Activated T-cell treated with anti-CD3 and anti-CD28 coated beads, Interleukin-2, amount 50 U/mL, for 24 hours (primary cell): ENCODE measurements at regions not wholly inside any gene's neighbourhood (a gene's known extent, or its start where the extent isn't known, plus 50 kb on each side); places are given as distances from the start of the nearest gene placed in this dataset.

ENCODE experiments used
- DNase-seq: peaks from one replicate; pipeline ENCODE4 v3.0.0-alpha.2; 2020
- H3K27ac Mint-ChIP-seq: 2 replicates; pipeline ENCODE4 v1.8.0; 2020; ENCODE audit warnings: mild to moderate bottlenecking, mixed read lengths
- H3K27me3 Mint-ChIP-seq: 2 replicates; pipeline ENCODE4 v1.8.0; 2020; ENCODE audit warnings: mixed read lengths
- H3K36me3 Mint-ChIP-seq: 2 replicates; pipeline ENCODE4 v1.8.0; 2020; ENCODE audit warnings: low read depth, mixed read lengths
- H3K4me1 Mint-ChIP-seq: 2 replicates; pipeline ENCODE4 v1.8.0; 2020; ENCODE audit warnings: low read depth, mixed read lengths
- H3K4me3 Mint-ChIP-seq: 2 replicates; pipeline ENCODE4 v1.8.0; 2020; ENCODE audit warnings: mild to moderate bottlenecking, moderate library complexity, mixed read lengths
- H3K9me3 Mint-ChIP-seq: 2 replicates; pipeline ENCODE4 v1.8.0; 2020; ENCODE audit warnings: mixed read lengths

GRCh38 chr11:104365676-104366075 lies 201.7 kb upstream of the PDGFD start:
- H3K36me3 Mint-ChIP-seq: no peaks in the 10 kb centered on the region
- H3K9me3 Mint-ChIP-seq: no peaks in the 10 kb centered on the region
- H3K27ac Mint-ChIP-seq: no peak overlapping the region
- H3K4me1 Mint-ChIP-seq: no peaks in the 10 kb centered on the region
- no peak for DNase-seq
- no peak overlapping the region for H3K4me3 Mint-ChIP-seq
- peaks cover 6% of the 10 kb centered on the region for H3K27me3 Mint-ChIP-seq

DNA sequence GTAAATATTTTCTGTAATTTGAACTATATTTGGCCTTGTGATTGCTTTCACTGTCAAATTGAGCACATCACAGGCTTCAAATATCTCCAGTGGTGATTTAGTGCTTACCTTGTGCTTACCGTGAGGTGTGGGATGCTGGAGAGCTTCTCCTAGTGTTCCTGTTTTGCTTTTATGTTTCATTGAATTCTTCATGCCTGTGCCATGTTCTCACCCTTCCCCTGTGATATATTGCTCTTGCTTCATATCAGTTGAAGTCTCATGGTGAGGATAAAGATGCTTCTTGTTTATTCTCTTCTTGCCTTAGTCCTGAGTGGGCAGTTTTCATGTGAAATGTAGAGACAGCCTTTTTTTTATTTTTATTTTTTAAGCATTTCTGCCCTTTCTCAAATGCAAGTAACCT lies 198.0 kb upstream of the PDGFD start:
- no peak for DNase-seq
- no peak overlapping the region for H3K27ac Mint-ChIP-seq
- no peaks in the 10 kb centered on the region for H3K4me1 Mint-ChIP-seq
- no peak overlapping the region for H3K4me3 Mint-ChIP-seq
- no peaks in the 10 kb centered on the region for H3K36me3 Mint-ChIP-seq
- H3K9me3 Mint-ChIP-seq: no peaks in the 10 kb centered on the region
- peaks cover 6% of the 10 kb centered on the region for H3K27me3 Mint-ChIP-seq

GRCh38 chr11:104352036-104352435 lies 188.1 kb upstream of the PDGFD start:
- Mint-ChIP-seq H3K36me3 (no peaks in the 10 kb centered on the region), H3K4me3 (no peak overlapping the region), H3K4me1 (no peaks in the 10 kb centered on the region), H3K27ac (no peak overlapping the region), H3K27me3 (no peaks in the 10 kb centered on the region), H3K9me3 (peaks cover 13% of the 10 kb centered on the region)
- no peak for DNase-seq

GRCh38 chr11:104343578-104343977 lies 179.6 kb upstream of the PDGFD start:
- no peaks in the 10 kb centered on the region for H3K27me3 Mint-ChIP-seq
- no peak overlapping the region for H3K4me3 Mint-ChIP-seq
- no peak for DNase-seq
- H3K4me1 Mint-ChIP-seq: no peaks in the 10 kb centered on the region
- no peaks in the 10 kb centered on the region for H3K36me3 Mint-ChIP-seq
- H3K9me3 Mint-ChIP-seq: no peaks in the 10 kb centered on the region
- H3K27ac Mint-ChIP-seq: no peak overlapping the region

DNA sequence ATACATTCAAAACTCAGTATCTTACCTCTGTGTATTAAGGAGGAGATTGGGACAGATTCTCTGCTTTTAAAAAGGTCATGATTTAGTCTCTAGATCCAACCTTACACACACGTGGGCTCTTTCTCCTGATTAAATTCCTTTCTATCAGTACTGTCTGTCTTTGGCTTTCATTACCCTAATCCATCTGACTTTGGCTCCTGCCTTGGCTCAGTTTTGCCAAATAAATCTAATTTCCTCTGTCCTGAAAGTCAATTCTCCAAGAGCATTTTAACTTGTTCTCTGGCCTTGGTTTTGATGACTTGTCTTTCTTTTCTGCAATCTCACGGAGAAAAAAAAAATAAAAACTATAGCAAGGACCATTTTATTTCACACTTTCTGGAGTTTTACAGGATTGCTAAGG lies 176.6 kb upstream of the PDGFD start:
- Mint-ChIP-seq H3K36me3 (no peaks in the 10 kb centered on the region), H3K9me3 (no peaks in the 10 kb centered on the region), H3K27me3 (no peaks in the 10 kb centered on the region), H3K4me1 (no peaks in the 10 kb centered on the region), H3K27ac (no peak overlapping the region), H3K4me3 (no peak overlapping the region)
- no peak for DNase-seq

DNA sequence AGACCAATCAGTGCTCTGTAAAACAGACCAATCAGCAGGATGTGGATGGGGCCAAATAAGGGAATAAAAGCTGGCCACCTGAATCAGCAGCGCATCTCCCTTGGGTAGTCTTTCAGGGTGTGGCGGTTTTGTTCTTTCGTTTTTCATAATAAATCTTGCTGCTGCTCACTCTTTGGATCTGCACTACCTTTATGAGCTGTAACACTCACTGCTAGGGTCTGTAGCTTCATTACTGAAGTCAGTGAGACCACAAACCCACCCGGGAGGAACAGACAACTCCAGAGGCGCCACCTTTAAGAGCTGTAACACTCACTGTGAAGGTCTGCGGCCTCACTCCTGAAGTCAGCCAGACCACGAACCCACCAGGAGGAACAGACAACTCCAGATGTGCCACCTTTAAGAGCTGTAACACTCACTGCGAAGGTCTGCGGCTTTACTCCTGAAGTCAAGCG lies 175.5 kb upstream of the PDGFD start:
- no peak for DNase-seq
- no peaks in the 10 kb centered on the region for H3K36me3 Mint-ChIP-seq
- no peak overlapping the region for H3K4me3 Mint-ChIP-seq
- no peaks in the 10 kb centered on the region for H3K9me3 Mint-ChIP-seq
- H3K27ac Mint-ChIP-seq: no peak overlapping the region
- H3K27me3 Mint-ChIP-seq: no peaks in the 10 kb centered on the region
- H3K4me1 Mint-ChIP-seq: no peaks in the 10 kb centered on the region

- H3K4me1 Mint-ChIP-seq: no peaks in the 10 kb centered on the region
- no peak overlapping the region for H3K4me3 Mint-ChIP-seq
- no peaks in the 10 kb centered on the region for H3K27me3 Mint-ChIP-seq
- no peak overlapping the region for H3K27ac Mint-ChIP-seq
- no peak for DNase-seq
- H3K36me3 Mint-ChIP-seq: no peaks in the 10 kb centered on the region
- H3K9me3 Mint-ChIP-seq: no peaks in the 10 kb centered on the region
Measured at GRCh38 chr11:104338186-104338585, 174.2 kb upstream of the PDGFD start.

- no peak overlapping the region for H3K27ac Mint-ChIP-seq
- DNase-seq: no peak
- no peaks in the 10 kb centered on the region for H3K4me1 Mint-ChIP-seq
Measured at GRCh38 chr11:104337273-104337672, 173.3 kb upstream of the PDGFD start.

DNA sequence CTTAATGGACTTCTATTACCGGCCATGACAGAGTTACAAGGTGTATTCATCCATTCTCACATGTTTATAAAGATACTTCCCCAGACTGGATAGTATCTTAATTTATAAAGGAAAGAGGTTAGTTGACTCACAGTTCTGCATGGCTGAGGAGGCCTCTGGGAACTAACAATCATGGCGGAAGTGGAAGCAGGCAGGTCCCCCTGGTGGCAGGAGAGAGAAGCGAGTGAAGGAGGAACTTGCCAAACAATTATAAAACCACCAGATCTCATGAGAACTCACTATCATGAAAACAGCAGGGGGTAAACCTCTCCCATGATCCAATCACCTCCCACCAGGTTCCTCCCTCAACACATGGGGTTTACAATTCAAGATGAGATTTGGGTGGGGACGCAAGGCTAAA lies 170.0 kb upstream of the PDGFD start:
- Mint-ChIP-seq H3K4me1 (no peaks in the 10 kb centered on the region), H3K4me3 (no peak overlapping the region), H3K27ac (no peak overlapping the region), H3K36me3 (no peaks in the 10 kb centered on the region), H3K9me3 (no peaks in the 10 kb centered on the region), H3K27me3 (no peaks in the 10 kb centered on the region)
- no peak for DNase-seq

More at GRCh38 chr11:104337273-104337672, 173.3 kb upstream of the PDGFD start:
- Mint-ChIP-seq H3K36me3 (no peaks in the 10 kb centered on the region), H3K4me3 (no peak overlapping the region), H3K27me3 (no peaks in the 10 kb centered on the region), H3K9me3 (no peaks in the 10 kb centered on the region)

GRCh38 chr11:104332110-104332509 lies 168.2 kb upstream of the PDGFD start:
- DNase-seq: no peak
- Mint-ChIP-seq H3K27ac (no peak overlapping the region), H3K27me3 (no peaks in the 10 kb centered on the region), H3K4me1 (no peaks in the 10 kb centered on the region), H3K4me3 (no peak overlapping the region), H3K9me3 (no peaks in the 10 kb centered on the region), H3K36me3 (no peaks in the 10 kb centered on the region)

GRCh38 chr11:104329078-104329665 lies 165.2 kb upstream of the PDGFD start:
- peaks cover 2% of the 10 kb centered on the region for H3K9me3 Mint-ChIP-seq
- no peaks in the 10 kb centered on the region for H3K36me3 Mint-ChIP-seq
- no peak for DNase-seq
- no peak overlapping the region for H3K4me3 Mint-ChIP-seq
- H3K27me3 Mint-ChIP-seq: no peaks in the 10 kb centered on the region
- H3K27ac Mint-ChIP-seq: no peak overlapping the region
- no peaks in the 10 kb centered on the region for H3K4me1 Mint-ChIP-seq

GRCh38 chr11:104328512-104328907 lies 164.6 kb upstream of the PDGFD start:
- no peak for DNase-seq
- Mint-ChIP-seq H3K4me1 (no peaks in the 10 kb centered on the region), H3K36me3 (no peaks in the 10 kb centered on the region), H3K9me3 (peaks cover 2% of the 10 kb centered on the region), H3K27ac (no peak overlapping the region), H3K4me3 (no peak overlapping the region), H3K27me3 (no peaks in the 10 kb centered on the region)

DNA sequence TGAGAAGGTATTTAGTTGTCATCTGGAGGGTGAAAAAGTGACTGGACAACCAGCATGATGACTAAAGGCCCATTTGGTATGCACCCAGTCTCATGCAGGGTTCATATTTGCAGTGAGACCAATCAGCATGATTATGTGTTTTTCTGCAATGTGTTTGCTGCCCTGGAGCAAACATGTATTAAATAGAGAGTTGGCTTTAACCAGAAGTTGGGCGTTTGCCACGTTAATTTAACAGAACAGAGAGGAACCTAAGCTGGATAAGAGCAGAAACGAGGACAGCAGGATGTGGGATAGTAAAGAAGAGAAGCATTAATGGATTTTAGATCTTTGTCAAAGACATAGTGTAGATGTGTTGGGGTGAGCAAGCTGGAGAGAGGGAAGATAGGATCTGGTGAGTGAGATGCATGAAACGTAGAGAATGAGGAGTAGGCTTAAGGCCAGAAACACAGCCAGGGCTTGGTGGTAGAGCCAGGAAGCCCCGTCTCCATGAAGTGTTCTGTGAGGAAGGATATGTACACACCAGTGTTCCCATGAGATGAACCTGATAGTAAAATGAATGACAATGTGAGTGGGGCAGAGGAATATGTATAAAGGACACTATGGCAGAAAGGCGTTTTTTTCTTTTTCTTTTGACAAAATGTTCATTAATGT lies 164.0 kb upstream of the PDGFD start:
- DNase-seq: no peak
- no peak overlapping the region for H3K27ac Mint-ChIP-seq
- H3K27me3 Mint-ChIP-seq: no peaks in the 10 kb centered on the region
- H3K9me3 Mint-ChIP-seq: peaks cover 2% of the 10 kb centered on the region
- no peak overlapping the region for H3K4me3 Mint-ChIP-seq
- no peaks in the 10 kb centered on the region for H3K36me3 Mint-ChIP-seq
- no peaks in the 10 kb centered on the region for H3K4me1 Mint-ChIP-seq

- H3K27ac Mint-ChIP-seq: no peak overlapping the region
- no peaks in the 10 kb centered on the region for H3K36me3 Mint-ChIP-seq
- no peak for DNase-seq
- H3K9me3 Mint-ChIP-seq: peaks cover 2% of the 10 kb centered on the region
- H3K4me3 Mint-ChIP-seq: no peak overlapping the region
- H3K27me3 Mint-ChIP-seq: no peaks in the 10 kb centered on the region
- no peaks in the 10 kb centered on the region for H3K4me1 Mint-ChIP-seq
Measured at GRCh38 chr11:104325093-104325492, 161.1 kb upstream of the PDGFD start.

DNA sequence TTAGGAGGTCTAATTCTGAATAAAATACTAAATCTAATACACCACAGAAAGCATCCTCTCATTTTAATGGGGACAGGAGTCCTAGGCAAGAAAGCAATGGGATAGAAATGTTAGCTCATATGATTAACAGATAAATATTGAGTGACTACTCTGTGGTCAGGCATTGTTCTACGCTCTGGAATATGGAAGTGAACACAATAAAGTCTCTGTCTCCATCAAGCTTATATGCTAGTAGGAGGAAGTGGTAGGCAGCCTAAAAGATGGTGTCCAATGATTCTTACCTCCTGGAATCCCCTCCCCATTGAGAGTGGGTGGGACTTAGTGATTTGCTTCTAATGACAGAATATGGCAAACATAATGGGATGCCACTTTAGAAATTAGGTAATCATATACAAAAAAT lies 160.3 kb upstream of the PDGFD start:
- no peak for DNase-seq
- Mint-ChIP-seq H3K27me3 (no peaks in the 10 kb centered on the region), H3K9me3 (peaks cover 2% of the 10 kb centered on the region), H3K36me3 (no peaks in the 10 kb centered on the region), H3K4me3 (no peak overlapping the region), H3K4me1 (no peaks in the 10 kb centered on the region), H3K27ac (no peak overlapping the region)

- H3K27ac Mint-ChIP-seq: no peak overlapping the region
- H3K27me3 Mint-ChIP-seq: no peaks in the 10 kb centered on the region
- no peaks in the 10 kb centered on the region for H3K36me3 Mint-ChIP-seq
- no peaks in the 10 kb centered on the region for H3K4me1 Mint-ChIP-seq
- H3K9me3 Mint-ChIP-seq: peaks cover 2% of the 10 kb centered on the region
- H3K4me3 Mint-ChIP-seq: no peak overlapping the region
- DNase-seq: no peak
Measured at GRCh38 chr11:104323841-104324240, 159.9 kb upstream of the PDGFD start.
